NCI-H460 (cell line): ENCODE measurements at regions not wholly inside any gene's neighbourhood (a gene's known extent, or its start where the extent isn't known, plus 50 kb on each side); places are given as distances from the start of the nearest gene placed in this dataset.
"Not testable (repeated sequence)": the region's sequence is repeated elsewhere in the genome, so short reads cannot be mapped to it uniquely, and the experiment has no call there.

Experiments used
- DNase-seq: peaks from one replicate; pipeline ENCODE4 v3.0.0-alpha.2; 2016; ENCODE audit warnings: low read depth; ENCODE audit errors: extremely low read depth

- DNase-seq: no peak
These were observed 1083.5 kb downstream of the PCDH7 start for GRCh38 chr4:31803526-31804195.

GRCh38 chr4:31807036-31807435 is 1086.9 kb downstream of the PCDH7 start:
- no peak for DNase-seq

GRCh38 chr4:31844350-31844749 is 1124.2 kb downstream of the PCDH7 start:
- no peak for DNase-seq

GRCh38 chr4:31851946-31852345 is 1131.8 kb downstream of the PCDH7 start:
- DNase-seq: no peak

- DNase-seq: no peak
These were observed 1157.3 kb downstream of the PCDH7 start for GRCh38 chr4:31877429-31877828.

- DNase-seq: not testable (repeated sequence)
These were observed 1160.7 kb downstream of the PCDH7 start for GRCh38 chr4:31880837-31881236.

GRCh38 chr4:31896349-31896748 is 1176.2 kb downstream of the PCDH7 start:
- no peak for DNase-seq

- DNase-seq: no peak
These were observed 1185.2 kb downstream of the PCDH7 start for GRCh38 chr4:31905363-31905762.

GRCh38 chr4:31908261-31908660 is 1188.1 kb downstream of the PCDH7 start:
- no peak for DNase-seq

- no peak for DNase-seq
These were observed 1197.2 kb downstream of the PCDH7 start for GRCh38 chr4:31917334-31917733.

- DNase-seq: no peak
These were observed 1198.7 kb downstream of the PCDH7 start for GRCh38 chr4:31918891-31919290.

GRCh38 chr4:31923634-31924033 is 1203.5 kb downstream of the PCDH7 start:
- DNase-seq: no peak

- no peak for DNase-seq
These were observed 1209.6 kb downstream of the PCDH7 start for GRCh38 chr4:31929676-31930345.

GRCh38 chr4:31946456-31946855 is 1226.3 kb downstream of the PCDH7 start:
- no peak for DNase-seq

- no peak for DNase-seq
These were observed 1226.9 kb downstream of the PCDH7 start for GRCh38 chr4:31947101-31947500.

GRCh38 chr4:31949045-31949444 is 1228.9 kb downstream of the PCDH7 start:
- DNase-seq: no peak

- DNase-seq: no peak
These were observed 1235.2 kb downstream of the PCDH7 start for GRCh38 chr4:31955346-31955745.

- no peak for DNase-seq
These were observed 1239.8 kb downstream of the PCDH7 start for GRCh38 chr4:31959972-31960371.

GRCh38 chr4:31964685-31965084 is 1244.5 kb downstream of the PCDH7 start:
- no peak for DNase-seq

- DNase-seq: no peak
These were observed 1248.7 kb downstream of the PCDH7 start for GRCh38 chr4:31968842-31969241.

- no peak for DNase-seq
These were observed 1254.4 kb downstream of the PCDH7 start for GRCh38 chr4:31974490-31975002.

- DNase-seq: no peak
These were observed 1259.8 kb downstream of the PCDH7 start for GRCh38 chr4:31979988-31980387.
